ENCODE measurements at regions not wholly inside any gene's neighbourhood (a gene's known extent, or its start where the extent isn't known, plus 50 kb on each side); places are given as distances from the start of the nearest gene placed in this dataset.
A peak's percentile ranks its signal among the peaks of the same experiment; 100 is the strongest.

- H3K27me3 ChIP-seq, result no peaks in the 10 kb centered on the region
- ATAC-seq (no peak), DNase-seq (no peak)
- TF ChIP-seq POLR2A (IDR thresholded peaks at IDR 0.05), result no peak
- TF ChIP-seq, protein P1, sequence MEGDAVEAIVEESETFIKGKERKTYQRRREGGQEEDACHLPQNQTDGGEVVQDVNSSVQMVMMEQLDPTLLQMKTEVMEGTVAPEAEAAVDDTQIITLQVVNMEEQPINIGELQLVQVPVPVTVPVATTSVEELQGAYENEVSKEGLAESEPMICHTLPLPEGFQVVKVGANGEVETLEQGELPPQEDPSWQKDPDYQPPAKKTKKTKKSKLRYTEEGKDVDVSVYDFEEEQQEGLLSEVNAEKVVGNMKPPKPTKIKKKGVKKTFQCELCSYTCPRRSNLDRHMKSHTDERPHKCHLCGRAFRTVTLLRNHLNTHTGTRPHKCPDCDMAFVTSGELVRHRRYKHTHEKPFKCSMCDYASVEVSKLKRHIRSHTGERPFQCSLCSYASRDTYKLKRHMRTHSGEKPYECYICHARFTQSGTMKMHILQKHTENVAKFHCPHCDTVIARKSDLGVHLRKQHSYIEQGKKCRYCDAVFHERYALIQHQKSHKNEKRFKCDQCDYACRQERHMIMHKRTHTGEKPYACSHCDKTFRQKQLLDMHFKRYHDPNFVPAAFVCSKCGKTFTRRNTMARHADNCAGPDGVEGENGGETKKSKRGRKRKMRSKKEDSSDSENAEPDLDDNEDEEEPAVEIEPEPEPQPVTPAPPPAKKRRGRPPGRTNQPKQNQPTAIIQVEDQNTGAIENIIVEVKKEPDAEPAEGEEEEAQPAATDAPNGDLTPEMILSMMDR (IDR thresholded peaks at IDR 0.05), result no peak
- H3K4me1 ChIP-seq, result peaks cover 8% of the 10 kb centered on the region
- 25 to 43% methylated on average over 1 of the region's 1 CpG for WGBS, 2 donors
- H3K4me3 ChIP-seq, result no peak overlapping the region
- no peak overlapping the region for H3K27ac ChIP-seq
- no peaks in the 10 kb centered on the region for H3K36me3 ChIP-seq (replicated peaks in 1 of 2; ENCODE audit: insufficient read depth in 1 of 2, low read depth in 2 of 2)
- intact Hi-C loops (cut with DNase I), result no loop called here
- no peaks in the 10 kb centered on the region for H3K9me3 ChIP-seq
Measured at GRCh38 chr2:133824869-133825268, 256.6 kb upstream of the NCKAP5 start.

GRCh38 chr2:133825778-133826177, 257.5 kb upstream of the NCKAP5 start:
- ATAC-seq, result no peak
- H3K4me1 ChIP-seq, result peaks cover 8% of the 10 kb centered on the region
- no peak for DNase-seq
- H3K4me3 ChIP-seq, result no peak overlapping the region
- intact Hi-C loops (cut with DNase I), result no loop called here
- H3K27me3 ChIP-seq, result no peaks in the 10 kb centered on the region
- no peak overlapping the region for H3K27ac ChIP-seq
- H3K36me3 ChIP-seq (replicated peaks in 1 of 2; ENCODE audit: insufficient read depth in 1 of 2, low read depth in 2 of 2), result no peaks in the 10 kb centered on the region
- TF ChIP-seq, protein P1 (IDR thresholded peaks at IDR 0.05), result no peak
- TF ChIP-seq POLR2A (IDR thresholded peaks at IDR 0.05), result no peak
- WGBS, 2 donors, result 74 to 86% methylated on average over 6 of the region's 6 CpGs
- no peaks in the 10 kb centered on the region for H3K9me3 ChIP-seq

DNA sequence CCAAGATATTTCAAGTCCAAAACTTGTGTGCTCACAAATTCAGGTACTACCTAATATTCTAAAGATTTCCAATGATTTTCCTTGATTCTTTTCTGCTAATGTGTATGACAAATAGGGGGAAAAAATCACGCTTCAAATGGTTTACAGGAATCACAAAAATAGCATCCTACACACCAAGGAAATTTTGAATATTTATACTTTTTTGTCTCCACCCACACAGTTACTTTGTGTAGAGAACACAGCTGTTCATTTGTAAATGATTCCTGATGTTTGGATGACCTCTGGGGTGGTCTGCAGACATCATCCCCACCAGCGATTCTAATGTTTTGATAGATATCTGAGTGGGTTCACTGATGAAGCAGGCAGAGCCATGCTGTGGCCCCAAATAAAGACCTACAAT, 260.6 kb upstream of the NCKAP5 start:
- TF ChIP-seq, protein P1 (IDR thresholded peaks at IDR 0.05), result no peak
- TF ChIP-seq POLR2A (IDR thresholded peaks at IDR 0.05), result no peak
- H3K9me3 ChIP-seq, result no peaks in the 10 kb centered on the region
- H3K36me3 ChIP-seq (replicated peaks in 1 of 2; ENCODE audit: insufficient read depth in 1 of 2, low read depth in 2 of 2), result no peaks in the 10 kb centered on the region
- H3K4me1 ChIP-seq, result peaks cover 8% of the 10 kb centered on the region
- no peak overlapping the region for H3K4me3 ChIP-seq
- H3K27me3 ChIP-seq, result no peaks in the 10 kb centered on the region
- intact Hi-C loops (cut with DNase I), result no loop called here
- WGBS, 2 donors, result 33 to 55% methylated on average over 2 of the region's 2 CpGs
- no peak overlapping the region for H3K27ac ChIP-seq
- DNase-seq, result no peak
- ATAC-seq, result no peak

GRCh38 chr2:133829450-133830020, 261.3 kb upstream of the NCKAP5 start:
- Histone ChIP-seq H3K27ac (peak overlapping the region in 1 of 4 donors; percentile 45), H3K4me3 (no peak overlapping the region), H3K9me3 (no peaks in the 10 kb centered on the region), H3K27me3 (no peaks in the 10 kb centered on the region), H3K4me1 (peaks cover 5% of the 10 kb centered on the region), H3K36me3 (replicated peaks in 1 of 2; ENCODE audit: insufficient read depth in 1 of 2, low read depth in 2 of 2) (no peaks in the 10 kb centered on the region)
- intact Hi-C loops (cut with DNase I), result no loop called here
- no peak for TF ChIP-seq POLR2A (IDR thresholded peaks at IDR 0.05)
- TF ChIP-seq, protein P1 (IDR thresholded peaks at IDR 0.05), result no peak
- ATAC-seq (no peak), DNase-seq (no peak)
- 4 to 15% methylated on average over 3 of the region's 3 CpGs for WGBS, 2 donors

- DNase-seq (no peak), ATAC-seq (no peak)
- TF ChIP-seq POLR2A (IDR thresholded peaks at IDR 0.05), result no peak
- TF ChIP-seq, protein P1 (IDR thresholded peaks at IDR 0.05), result no peak
- Histone ChIP-seq H3K27me3 (no peaks in the 10 kb centered on the region), H3K9me3 (no peaks in the 10 kb centered on the region), H3K36me3 (replicated peaks in 1 of 2; ENCODE audit: insufficient read depth in 1 of 2, low read depth in 2 of 2) (no peaks in the 10 kb centered on the region), H3K4me3 (no peak overlapping the region), H3K4me1 (no peaks in the 10 kb centered on the region), H3K27ac (no peak overlapping the region)
- WGBS, 2 donors, result 64 to 69% methylated on average over 1 of the region's 1 CpG
- intact Hi-C loops (cut with DNase I), result no loop called here
Measured at GRCh38 chr2:133833746-133834145, 265.5 kb upstream of the NCKAP5 start.
